Peyer's patch (tissue), 4 donors: ENCODE measurements at regions not wholly inside any gene's neighbourhood (a gene's known extent, or its start where the extent isn't known, plus 50 kb on each side); places are given as distances from the start of the nearest gene placed in this dataset.

Experiments
- DNase-seq, 3 donors: peaks; one replicate each; pipeline ENCODE4 v3.0.0-alpha.2; 2017 to 2019
- H3K27ac ChIP-seq, 4 donors: fragments of 200-600 bp; sonication (generic); one replicate each; pipeline ENCODE4 v1.5.1; 2016 to 2019
- H3K27me3 ChIP-seq, 2 donors: fragments of 200-600 bp; sonication (generic); one replicate each; pipeline ENCODE4 v1.5.1; 2019
- H3K36me3 ChIP-seq, 3 donors: fragments of 200-600 bp; sonication (generic); one replicate each; pipeline ENCODE4 v1.5.1; 2016 to 2019
- H3K4me1 ChIP-seq, 4 donors: fragments of 200-600 bp; sonication (generic); one replicate each; pipeline ENCODE4 v1.5.1; 2016 to 2019
- H3K4me3 ChIP-seq, 4 donors: fragments of 200-600 bp; sonication (generic); 1 replicate in 3 of 4; 2 replicates in 1 of 4; pipeline ENCODE4 v1.5.1; 2016 to 2019; ENCODE audit warnings: mild to moderate bottlenecking in 1 of 4
- H3K9me3 ChIP-seq, 4 donors: fragments of 200-600 bp; sonication (generic); one replicate each; pipeline ENCODE4 v1.5.1; 2016 to 2019; ENCODE audit warnings: mild to moderate bottlenecking in 1 of 4
- POLR2A ChIP-seq, 2 donors: fragments of 450-650 bp; IDR thresholded peaks; one replicate each; pipeline ENCODE4 v1.5.1; 2017; ENCODE audit warnings: antibody characterized with exemption in 2 of 2, mild to moderate bottlenecking in 2 of 2, moderate library complexity in 2 of 2
- TF ChIP-seq, protein P1 (sequence below), 6 experiments: fragments of 450-650 bp in 4 of 6; fragments of 200-600 bp in 2 of 6; sonication (generic) in 1 of 6; IDR thresholded peaks; one replicate each; pipeline ENCODE4 v1.5.1; 2017 to 2019; ENCODE audit warnings: antibody characterized with exemption in 6 of 6, mild to moderate bottlenecking in 3 of 6, moderate library complexity in 1 of 6

GRCh38 chr16:35249051-35249450 lies 1789.6 kb downstream of the TP53TG3F start:
- H3K9me3 ChIP-seq = peaks cover 0 to 8% (median 0%) of the 10 kb centered on the region in 4 donors
- no peaks in the 10 kb centered on the region for H3K36me3 ChIP-seq
- no peak overlapping the region for H3K4me3 ChIP-seq
- DNase-seq = no peak
- H3K27ac ChIP-seq = no peak overlapping the region
- no peak for TF ChIP-seq POLR2A (IDR thresholded peaks at IDR 0.05)
- TF ChIP-seq, protein P1, sequence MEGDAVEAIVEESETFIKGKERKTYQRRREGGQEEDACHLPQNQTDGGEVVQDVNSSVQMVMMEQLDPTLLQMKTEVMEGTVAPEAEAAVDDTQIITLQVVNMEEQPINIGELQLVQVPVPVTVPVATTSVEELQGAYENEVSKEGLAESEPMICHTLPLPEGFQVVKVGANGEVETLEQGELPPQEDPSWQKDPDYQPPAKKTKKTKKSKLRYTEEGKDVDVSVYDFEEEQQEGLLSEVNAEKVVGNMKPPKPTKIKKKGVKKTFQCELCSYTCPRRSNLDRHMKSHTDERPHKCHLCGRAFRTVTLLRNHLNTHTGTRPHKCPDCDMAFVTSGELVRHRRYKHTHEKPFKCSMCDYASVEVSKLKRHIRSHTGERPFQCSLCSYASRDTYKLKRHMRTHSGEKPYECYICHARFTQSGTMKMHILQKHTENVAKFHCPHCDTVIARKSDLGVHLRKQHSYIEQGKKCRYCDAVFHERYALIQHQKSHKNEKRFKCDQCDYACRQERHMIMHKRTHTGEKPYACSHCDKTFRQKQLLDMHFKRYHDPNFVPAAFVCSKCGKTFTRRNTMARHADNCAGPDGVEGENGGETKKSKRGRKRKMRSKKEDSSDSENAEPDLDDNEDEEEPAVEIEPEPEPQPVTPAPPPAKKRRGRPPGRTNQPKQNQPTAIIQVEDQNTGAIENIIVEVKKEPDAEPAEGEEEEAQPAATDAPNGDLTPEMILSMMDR (IDR thresholded peaks at IDR 0.05) = no peak
- no peaks in the 10 kb centered on the region for H3K27me3 ChIP-seq
- no peaks in the 10 kb centered on the region for H3K4me1 ChIP-seq

- no peaks in the 10 kb centered on the region for H3K36me3 ChIP-seq
- H3K4me1 ChIP-seq = no peaks in the 10 kb centered on the region
- TF ChIP-seq, protein P1 (IDR thresholded peaks at IDR 0.05) = no peak
- TF ChIP-seq POLR2A (IDR thresholded peaks at IDR 0.05) = no peak
- H3K27me3 ChIP-seq = no peaks in the 10 kb centered on the region
- no peak overlapping the region for H3K27ac ChIP-seq
- H3K4me3 ChIP-seq = no peak overlapping the region
- DNase-seq = no peak
- H3K9me3 ChIP-seq = peaks cover 0 to 15% (median 0%) of the 10 kb centered on the region in 4 donors
These were observed 1793.0 kb downstream of the TP53TG3F start for GRCh38 chr16:35252356-35252936.

DNA sequence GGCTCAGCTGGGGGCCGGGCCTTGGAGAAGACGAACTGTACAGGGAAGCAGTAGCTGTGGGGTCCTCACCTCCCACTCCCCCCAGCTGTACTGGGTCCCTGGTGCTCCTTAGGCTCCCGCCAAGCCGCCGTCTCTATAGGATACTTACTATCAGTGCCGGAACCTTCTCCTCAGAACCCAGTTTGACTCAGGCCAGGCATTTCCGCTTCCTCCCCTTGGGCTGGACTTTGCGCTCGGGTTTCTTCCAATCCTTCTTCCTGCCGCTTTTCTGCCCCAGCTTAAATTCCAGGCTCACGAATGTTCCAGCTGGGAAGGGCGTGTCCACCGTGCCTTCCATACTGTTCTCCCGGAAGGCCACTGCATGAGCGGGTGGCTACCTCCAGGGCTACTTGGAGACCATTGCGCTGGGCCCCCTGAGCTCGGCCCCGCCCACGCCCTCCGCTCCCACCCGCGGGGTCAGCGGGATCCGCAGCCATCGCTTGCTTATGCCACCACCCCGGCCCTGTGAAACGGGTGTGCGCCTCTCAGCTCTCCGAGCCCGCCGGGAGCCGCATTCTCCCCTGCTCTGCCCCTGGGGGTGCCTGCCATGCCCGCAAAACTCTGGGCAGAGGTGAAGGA lies 1795.9 kb downstream of the TP53TG3F start:
- Histone ChIP-seq H3K36me3 (no peaks in the 10 kb centered on the region), H3K27me3 (no peaks in the 10 kb centered on the region), H3K27ac (no peak overlapping the region), H3K4me3 (no peak overlapping the region), H3K9me3 (peaks cover 0 to 15% (median 0%) of the 10 kb centered on the region in 4 donors), H3K4me1 (no peaks in the 10 kb centered on the region)
- DNase-seq = no peak
- TF ChIP-seq POLR2A (IDR thresholded peaks at IDR 0.05) = no peak
- TF ChIP-seq, protein P1 (IDR thresholded peaks at IDR 0.05) = no peak

DNA sequence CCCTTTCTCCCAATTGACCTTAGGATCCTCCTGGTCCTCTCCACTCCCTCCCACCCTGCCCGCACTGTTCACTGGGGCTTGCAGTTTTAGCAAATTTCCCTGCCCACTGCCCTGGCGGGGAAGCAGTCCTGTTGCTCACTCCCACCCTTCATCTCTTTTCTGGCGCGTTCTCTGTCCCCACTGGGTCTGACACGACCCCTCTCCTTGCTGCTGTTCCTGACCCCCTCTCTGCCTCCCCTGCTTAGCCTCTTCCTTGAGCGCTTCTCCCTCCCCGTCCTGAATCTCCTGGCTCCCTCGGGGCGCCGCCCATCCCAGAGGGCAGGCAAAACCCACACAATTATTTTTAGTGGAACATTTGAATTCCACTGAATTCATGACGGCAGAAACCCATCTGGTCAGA lies 1796.4 kb downstream of the TP53TG3F start:
- no peak for TF ChIP-seq POLR2A (IDR thresholded peaks at IDR 0.05)
- TF ChIP-seq, protein P1 (IDR thresholded peaks at IDR 0.05) = no peak
- no peak for DNase-seq
- no peaks in the 10 kb centered on the region for H3K4me1 ChIP-seq
- H3K9me3 ChIP-seq = peaks cover 0 to 15% (median 0%) of the 10 kb centered on the region in 4 donors
- no peaks in the 10 kb centered on the region for H3K36me3 ChIP-seq
- no peak overlapping the region for H3K4me3 ChIP-seq
- no peaks in the 10 kb centered on the region for H3K27me3 ChIP-seq
- no peak overlapping the region for H3K27ac ChIP-seq

DNA sequence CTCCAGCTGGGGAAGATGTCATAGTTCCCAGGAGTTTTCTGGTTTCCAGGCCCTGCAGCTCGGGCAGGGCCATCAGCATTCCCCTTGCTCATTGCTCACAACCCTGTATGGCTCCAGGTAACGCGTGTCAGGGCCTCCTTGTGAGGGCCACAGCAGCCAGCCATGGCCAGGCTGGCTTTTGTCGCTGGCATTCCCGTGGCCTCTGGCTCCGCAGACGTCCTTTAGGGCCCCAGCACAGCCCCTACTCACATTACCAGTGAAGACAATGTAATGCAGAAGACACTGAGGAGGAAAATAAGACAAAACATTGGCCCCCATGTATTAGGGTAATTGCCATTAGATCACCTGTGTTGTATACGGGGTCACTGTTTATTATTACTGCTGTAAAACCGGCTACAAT lies 1799.0 kb downstream of the TP53TG3F start:
- no peaks in the 10 kb centered on the region for H3K36me3 ChIP-seq
- no peak overlapping the region for H3K4me3 ChIP-seq
- H3K27ac ChIP-seq = no peak overlapping the region
- DNase-seq = no peak
- H3K4me1 ChIP-seq = no peaks in the 10 kb centered on the region
- peaks cover 0 to 7% (median 0%) of the 10 kb centered on the region in 4 donors for H3K9me3 ChIP-seq
- no peaks in the 10 kb centered on the region for H3K27me3 ChIP-seq
- TF ChIP-seq POLR2A (IDR thresholded peaks at IDR 0.05) = no peak
- TF ChIP-seq, protein P1 (IDR thresholded peaks at IDR 0.05) = no peak
